B cell (primary cell): ENCODE measurements at regions not wholly inside any gene's neighbourhood (a gene's known extent, or its start where the extent isn't known, plus 50 kb on each side); places are given as distances from the start of the nearest gene placed in this dataset.
"Not testable (repeated sequence)": the region's sequence is repeated elsewhere in the genome, so short reads cannot be mapped to it uniquely, and the experiment has no call there.

Source experiments
- ATAC-seq: fragments of 200-7000 bp; cut with Tn5 transposase; one replicate; pipeline ENCODE4 v1.10.0; 2021; ENCODE audit warnings: low read depth, mild to moderate bottlenecking, moderate number of reproducible peaks, moderate library complexity
- CTCF ChIA-PET: fragments of 350-600 bp; sonication (Branson Sonifier 250); formaldehyde crosslinking; loops from one replicate; lab custom pipeline; 2021; ENCODE audit warnings: antibody characterized with exemption, inconsistent platforms; lab: Charles Lee
- POLR2A ChIA-PET: fragments of 350-600 bp; sonication (Branson Sonifier 250); formaldehyde crosslinking; loops from one replicate; lab custom pipeline; 2021; ENCODE audit warnings: antibody characterized with exemption; lab: Charles Lee
- DNase-seq: peaks from one replicate; pipeline ENCODE4 v3.0.0; 2013
- H2AFZ ChIP-seq: 2 replicates; pipeline ENCODE4 v1.6.1; 2012; ENCODE audit warnings: mild to moderate bottlenecking, low read depth, low read length; ENCODE audit not compliant: insufficient read depth, poor library complexity, severe bottlenecking
- H3K27ac ChIP-seq, 2 donors: 1 replicate in 1 of 2; 2 replicates in 1 of 2; pipeline ENCODE4 v1.5.1; 2012 to 2013; ENCODE audit warnings: low read length in 2 of 2, mild to moderate bottlenecking in 2 of 2, moderate library complexity in 1 of 2
- H3K27me3 ChIP-seq, 4 experiments: fragments of 200-600 bp in 1 of 4; sonication (generic) in 1 of 4; replicated peaks in 1 of 4; 1 replicate in 2 of 4; 2 replicates in 2 of 4; pipeline versions ENCODE4 v1.6.1 to v1.7.0; 2013 to 2016; ENCODE audit warnings: low read length in 3 of 4, mild to moderate bottlenecking in 2 of 4, mixed read lengths in 1 of 4, moderate library complexity in 1 of 4; ENCODE audit not compliant: insufficient read depth in 4 of 4, control insufficient read depth in 3 of 4; ENCODE audit errors: control extremely low read depth in 1 of 4
- H3K36me3 ChIP-seq, 2 experiments: replicated peaks in 1 of 2; 1 replicate in 1 of 2; 2 replicates in 1 of 2; pipeline versions ENCODE4 v1.6.1 to v1.7.1; 2013; ENCODE audit warnings: low read length in 1 of 2; ENCODE audit not compliant: insufficient read depth in 2 of 2, control insufficient read depth in 1 of 2; ENCODE audit errors: control extremely low read depth in 1 of 2, extremely low read depth in 1 of 2
- H3K4me1 ChIP-seq, 2 donors: fragments of 200-600 bp in 1 of 2; sonication (generic) in 1 of 2; 1 replicate in 1 of 2; 2 replicates in 1 of 2; pipeline versions ENCODE4 v1.5.1 to v1.6.1; 2013 to 2017; ENCODE audit warnings: low read length in 2 of 2; ENCODE audit not compliant: control insufficient read depth in 2 of 2, insufficient read depth in 2 of 2
- H3K4me2 ChIP-seq: replicated peaks from 2 replicates; pipeline ENCODE3; 2012; ENCODE audit warnings: mild to moderate bottlenecking, low read depth, low read length; ENCODE audit not compliant: poor library complexity, severe bottlenecking
- H3K4me3 ChIP-seq, 5 experiments: fragments of 200-600 bp in 1 of 5; sonication (generic) in 1 of 5; 1 replicate in 3 of 5; 2 replicates in 2 of 5; pipeline versions ENCODE4 v1.5.1 to v1.7.0; 2011 to 2016; ENCODE audit warnings: low read length in 4 of 5, mild to moderate bottlenecking in 4 of 5, low read depth in 2 of 5, control low read depth in 1 of 5, moderate library complexity in 1 of 5; ENCODE audit not compliant: insufficient read depth in 1 of 5; ENCODE audit errors: control extremely low read depth in 1 of 5, extremely low read depth in 1 of 5
- H3K79me2 ChIP-seq: fragments of 200-600 bp; sonication (generic); one replicate; pipeline ENCODE4 v1.6.0; 2016; ENCODE audit warnings: low read length; ENCODE audit not compliant: control insufficient read depth, insufficient read depth
- H3K9ac ChIP-seq: fragments of 200-600 bp; sonication (generic); 2 replicates; pipeline ENCODE4 v1.6.1; 2017; ENCODE audit warnings: mild to moderate bottlenecking, low read length, moderate library complexity
- H3K9me3 ChIP-seq, 3 donors: one replicate each; pipeline versions ENCODE4 v1.6.1 to v1.7.1; 2013; ENCODE audit warnings: low read length in 2 of 3; ENCODE audit not compliant: control insufficient read depth in 2 of 3, insufficient read depth in 1 of 3; ENCODE audit errors: control extremely low read depth in 1 of 3
- H4K20me1 ChIP-seq: 2 replicates; pipeline ENCODE4 v1.6.0; 2012; ENCODE audit warnings: mild to moderate bottlenecking, low read length; ENCODE audit not compliant: insufficient read depth, control insufficient read depth, poor library complexity, severe bottlenecking
- H3K27ac Mint-ChIP-seq: one replicate; pipeline ENCODE4 v1.8.0; 2021; ENCODE audit warnings: mixed read lengths
- H3K27me3 Mint-ChIP-seq: one replicate; pipeline ENCODE4 v1.8.0; 2021; ENCODE audit warnings: mixed read lengths
- H3K4me1 Mint-ChIP-seq: one replicate; pipeline ENCODE4 v1.8.0; 2021; ENCODE audit warnings: mixed read lengths
- H3K4me3 Mint-ChIP-seq: one replicate; pipeline ENCODE4 v1.8.0; 2021; ENCODE audit warnings: mixed read lengths
- H3K9me3 Mint-ChIP-seq: one replicate; pipeline ENCODE4 v1.8.0; 2022; ENCODE audit warnings: mixed read lengths; ENCODE audit not compliant: insufficient read depth
- CTCF ChIP-seq: fragments of 200-600 bp; IDR thresholded peaks from one replicate; pipeline ENCODE4 v1.8.0; 2022; ENCODE audit warnings: antibody characterized with exemption, mild to moderate bottlenecking
- EZH2 ChIP-seq: IDR thresholded peaks from 2 replicates; pipeline ENCODE4 v1.6.1; 2012; ENCODE audit warnings: borderline replicate concordance, low read depth, mild to moderate bottlenecking, moderate library complexity, low read length; ENCODE audit not compliant: insufficient read depth, poor library complexity, severe bottlenecking
- WGBS: methylation state at CpG from one replicate; pipeline ENCODE4 v1.1.5; 2013; ENCODE audit warnings: missing lambda C conversion rate; ENCODE audit not compliant: insufficient coverage; 5-methylcytosine and 5-hydroxymethylcytosine counted together
- intact Hi-C: fragments of 100-400 bp; cut with micrococcal nuclease; formaldehyde crosslinking; loops from one replicate; pipeline ENCODE4 v1.10.0; 2022

GRCh38 chr3:161700998-161701397 is 204.4 kb downstream of the OTOL1 start:
- no peaks in the 10 kb centered on the region for H4K20me1 ChIP-seq
- no peaks in the 10 kb centered on the region for H3K4me1 ChIP-seq
- intact Hi-C loops, result no loop called here
- H3K9ac ChIP-seq, result no peak overlapping the region
- Mint-ChIP-seq H3K4me3 (no peak overlapping the region), H3K4me1 (no peaks in the 10 kb centered on the region), H3K27me3 (no peaks in the 10 kb centered on the region), H3K9me3 (no peaks in the 10 kb centered on the region), H3K27ac (no peak overlapping the region)
- WGBS, result 100% methylated on average over 1 of the region's 2 CpGs
- TF ChIP-seq CTCF (no peak), EZH2 (no peak)
- H3K9me3 ChIP-seq, result no peaks in the 10 kb centered on the region
- no peak for DNase-seq
- CTCF ChIA-PET, result no interaction called here
- H3K4me2 ChIP-seq, result no peak overlapping the region
- no peak for ATAC-seq
- POLR2A ChIA-PET, result no interaction called here
- no peak overlapping the region for H3K4me3 ChIP-seq
- no peak overlapping the region for H2AFZ ChIP-seq
- no peaks in the 10 kb centered on the region for H3K27me3 ChIP-seq
- no peak overlapping the region for H3K27ac ChIP-seq
- H3K36me3 ChIP-seq, result no peaks in the 10 kb centered on the region
- H3K79me2 ChIP-seq, result no peaks in the 10 kb centered on the region

DNA sequence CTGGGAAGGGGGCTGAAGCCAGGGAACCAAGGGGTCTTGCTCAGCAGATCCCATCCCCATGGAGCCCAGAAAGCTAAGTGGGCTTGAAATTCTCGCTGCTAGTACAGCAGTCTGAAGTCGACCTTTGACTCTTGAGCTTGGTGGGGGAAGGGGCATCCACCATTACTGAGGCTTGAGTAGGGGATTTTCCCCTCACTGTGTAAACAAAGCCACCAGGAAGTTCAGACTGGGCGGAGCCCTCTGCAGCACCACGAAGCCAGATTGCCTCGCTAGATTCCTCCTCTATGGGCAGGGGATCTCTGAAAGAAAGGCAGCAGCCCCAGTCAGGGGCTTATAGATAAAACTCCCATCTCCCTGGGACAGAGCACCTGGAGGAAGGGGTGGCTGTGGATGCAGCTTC is 210.6 kb downstream of the OTOL1 start:
- H3K4me2 ChIP-seq, result not testable (repeated sequence)

More for the DNA sequence above, 210.6 kb downstream of the OTOL1 start:
- H3K27ac Mint-ChIP-seq, POLR2A ChIA-PET, intact Hi-C loops, ATAC-seq, H3K9me3 ChIP-seq, H3K36me3 ChIP-seq, H3K4me3 Mint-ChIP-seq, H3K79me2 ChIP-seq, CTCF ChIA-PET, H3K4me1 ChIP-seq, H3K9me3 Mint-ChIP-seq, H2AFZ ChIP-seq, H3K4me1 Mint-ChIP-seq, H3K27me3 Mint-ChIP-seq, H3K27me3 ChIP-seq, H3K27ac ChIP-seq, H3K4me3 ChIP-seq, H4K20me1 ChIP-seq, DNase-seq, H3K9ac ChIP-seq: not testable (repeated sequence)
- WGBS, result 83% methylated on average over 1 of the region's 5 CpGs
